ENCODE measurements at regions not wholly inside any gene's neighbourhood (a gene's known extent, or its start where the extent isn't known, plus 50 kb on each side); places are given as distances from the start of the nearest gene placed in this dataset.
A peak's percentile ranks its signal among the peaks of the same experiment; 100 is the strongest.

GRCh38 chr5:78720227-78720985 lies 71.8 kb upstream of the LHFPL2 start:
- TF ChIP-seq CTCF (IDR thresholded peaks at IDR 0.05) (no peak), POLR2A (IDR thresholded peaks at IDR 0.05) (peak in 1 of 2 donors; percentile 19)
